Ovary (tissue), 7 donors: ENCODE measurements at regions not wholly inside any gene's neighbourhood (a gene's known extent, or its start where the extent isn't known, plus 50 kb on each side); places are given as distances from the start of the nearest gene placed in this dataset.
"Not testable (repeated sequence)": the region's sequence is repeated elsewhere in the genome, so short reads cannot be mapped to it uniquely, and the experiment has no call there.

ENCODE experiments used
- DNase-seq, 5 donors: peaks; one replicate each; pipeline ENCODE4 v3.0.0-alpha.2; 2019 to 2020
- H3K27ac ChIP-seq, 2 donors: fragments of 200-600 bp; one replicate each; pipeline versions ENCODE4 v1.5.1 to v1.8.0; 2019 to 2022
- H3K27me3 ChIP-seq: fragments of 200-600 bp; one replicate; pipeline ENCODE4 v1.8.0; 2022
- H3K36me3 ChIP-seq: fragments of 200-600 bp; sonication (generic); one replicate; pipeline ENCODE4 v1.5.1; 2019
- H3K4me1 ChIP-seq: one replicate; pipeline ENCODE4 v1.8.1; 2013; ENCODE audit warnings: mild to moderate bottlenecking, moderate library complexity; ENCODE audit not compliant: insufficient read depth
- H3K4me3 ChIP-seq: fragments of 200-600 bp; sonication (generic); one replicate; pipeline ENCODE4 v1.5.1; 2017
- H3K9me3 ChIP-seq, 2 donors: fragments of 200-600 bp in 1 of 2; sonication (generic) in 1 of 2; one replicate each; pipeline versions ENCODE4 v1.5.1 to v1.8.1; 2013 to 2019; ENCODE audit warnings: mild to moderate bottlenecking in 1 of 2, moderate library complexity in 1 of 2
- CTCF ChIP-seq, 3 donors: fragments of 450-650 bp in 2 of 3; fragments of 200-600 bp in 1 of 3; IDR thresholded peaks; one replicate each; pipeline versions ENCODE4 v1.5.1 to v1.8.0; 2016 to 2022; ENCODE audit warnings: antibody characterized with exemption in 3 of 3, mild to moderate bottlenecking in 1 of 3
- EP300 ChIP-seq: sonication (generic); formaldehyde crosslinking; IDR thresholded peaks from one replicate; pipeline ENCODE4 v1.6.1; 2017; ENCODE audit warnings: antibody characterized with exemption
- POLR2A ChIP-seq: fragments of 450-650 bp; IDR thresholded peaks from one replicate; pipeline ENCODE4 v1.6.1; 2017; ENCODE audit warnings: antibody characterized with exemption, mild to moderate bottlenecking, moderate library complexity
- WGBS, 3 donors: extraction: QIAGEN DNeasy Blood & Tissue Kit in 1 of 3; methylation state at CpG; one replicate each; pipeline versions ENCODE4 v1.1.5 to v1.1.7; 2013 to 2017; 5-methylcytosine and 5-hydroxymethylcytosine counted together
- intact Hi-C, 4 donors: fragments of 100-400 bp; cut with DNase I; formaldehyde crosslinking; loops; one replicate each; pipeline versions ENCODE4 v1.11.0 to v1.15.1; 2022 to 2023
- donor health status: DM: no; HTN: no; CAD: no; lungs with moderate emphysema.
- donor health status: DM: no; HTN: no; CAD: no.
- donor health status: Bipolar disorder and iron deficiency.
- donor health status: DM: no; HTN: no; CAD: no.
- donor health status: DM: yes; HTN: yes; CAD: no.

- no peaks in the 10 kb centered on the region for H3K9me3 ChIP-seq
- H3K4me1 ChIP-seq = no peaks in the 10 kb centered on the region
- H3K27me3 ChIP-seq = no peaks in the 10 kb centered on the region
- WGBS, 3 donors = 63 to 73% (median 63%) methylated on average over 2 of the region's 2 CpGs
- TF ChIP-seq EP300 (no peak), CTCF (IDR thresholded peaks at IDR 0.05) (no peak), POLR2A (no peak)
- no peak overlapping the region for H3K4me3 ChIP-seq
- no peaks in the 10 kb centered on the region for H3K36me3 ChIP-seq
- DNase-seq = no peak
- H3K27ac ChIP-seq = no peak overlapping the region
- intact Hi-C loops = no loop called here
These were observed 214.8 kb upstream of the BTBD3 start for GRCh38 chr20:11702721-11703518.

GRCh38 chr20:11705512-11705911 lies 212.2 kb upstream of the BTBD3 start:
- H3K9me3 ChIP-seq = no peaks in the 10 kb centered on the region
- TF ChIP-seq CTCF (IDR thresholded peaks at IDR 0.05) = no peak
- no peak for TF ChIP-seq EP300
- TF ChIP-seq POLR2A = no peak
- DNase-seq = no peak
- no peaks in the 10 kb centered on the region for H3K27me3 ChIP-seq
- H3K4me1 ChIP-seq = no peaks in the 10 kb centered on the region
- no peak overlapping the region for H3K27ac ChIP-seq
- no peaks in the 10 kb centered on the region for H3K36me3 ChIP-seq
- H3K4me3 ChIP-seq = no peak overlapping the region
- intact Hi-C loops = no loop called here

- WGBS, 3 donors = 89 to 93% (median 92%) methylated on average over 9 of the region's 9 CpGs
- H3K4me1 ChIP-seq, H3K36me3 ChIP-seq, H3K4me3 ChIP-seq, DNase-seq, H3K27me3 ChIP-seq, H3K9me3 ChIP-seq, intact Hi-C loops, H3K27ac ChIP-seq: not testable (repeated sequence)
These were observed 209.5 kb upstream of the BTBD3 start for GRCh38 chr20:11708223-11708622.

GRCh38 chr20:11711214-11711613 lies 206.5 kb upstream of the BTBD3 start:
- no peaks in the 10 kb centered on the region for H3K27me3 ChIP-seq
- intact Hi-C loops = no loop called here
- H3K27ac ChIP-seq = no peak overlapping the region
- no peaks in the 10 kb centered on the region for H3K9me3 ChIP-seq
- no peaks in the 10 kb centered on the region for H3K36me3 ChIP-seq
- 82 to 93% (median 89%) methylated on average over 5 of the region's 5 CpGs for WGBS, 3 donors
- DNase-seq = no peak
- no peak overlapping the region for H3K4me3 ChIP-seq
- H3K4me1 ChIP-seq = no peaks in the 10 kb centered on the region
- no peak for TF ChIP-seq POLR2A
- TF ChIP-seq CTCF (IDR thresholded peaks at IDR 0.05) = no peak
- no peak for TF ChIP-seq EP300

- intact Hi-C loops = no loop called here
- no peak for DNase-seq
- Histone ChIP-seq H3K27me3 (no peaks in the 10 kb centered on the region), H3K4me1 (no peaks in the 10 kb centered on the region), H3K4me3 (no peak overlapping the region), H3K9me3 (no peaks in the 10 kb centered on the region), H3K36me3 (no peaks in the 10 kb centered on the region), H3K27ac (no peak overlapping the region)
- 56 to 69% (median 64%) methylated on average over 3 of the region's 3 CpGs for WGBS, 3 donors
- TF ChIP-seq POLR2A = no peak
- TF ChIP-seq CTCF (IDR thresholded peaks at IDR 0.05) = no peak
These were observed 205.0 kb upstream of the BTBD3 start for GRCh38 chr20:11712639-11713160.
